BJ (cell line): ENCODE measurements at regions not wholly inside any gene's neighbourhood (a gene's known extent, or its start where the extent isn't known, plus 50 kb on each side); places are given as distances from the start of the nearest gene placed in this dataset.

Source experiments
- CTCF ChIA-PET: fragments of 350-600 bp; formaldehyde crosslinking; extraction: SDS; loops from one replicate; lab custom pipeline; 2021; ENCODE audit warnings: antibody characterized with exemption, inconsistent platforms; lab: Yijun Ruan, JAX
- POLR2A ChIA-PET: fragments of 300-600 bp; sonication (Branson Sonifier 250); formaldehyde crosslinking; extraction: SDS; loops from one replicate; lab custom pipeline; 2021; ENCODE audit warnings: antibody characterized with exemption; lab: Charles Lee
- DNase-seq: peaks from one replicate; pipeline ENCODE4 v3.0.0-alpha.2; 2011; ENCODE audit warnings: low read depth
- H3K27me3 ChIP-seq: 2 replicates; pipeline ENCODE4 v1.6.0; 2011; ENCODE audit warnings: low read length; ENCODE audit not compliant: control insufficient read depth, insufficient read depth
- H3K36me3 ChIP-seq: 2 replicates; pipeline ENCODE4 v1.5.1; 2011; ENCODE audit warnings: low read length; ENCODE audit not compliant: control insufficient read depth, insufficient read depth
- H3K4me3 ChIP-seq: 2 replicates; pipeline ENCODE4 v1.5.1; 2011; ENCODE audit warnings: low read depth, mild to moderate bottlenecking, control low read depth, low read length
- TF ChIP-seq, protein P1 (sequence below): IDR thresholded peaks from 2 replicates; pipeline ENCODE4 v1.5.1; 2011; ENCODE audit warnings: low read depth, mild to moderate bottlenecking, control low read depth, inconsistent platforms, low read length, moderate library complexity; ENCODE audit not compliant: insufficient read depth

DNA sequence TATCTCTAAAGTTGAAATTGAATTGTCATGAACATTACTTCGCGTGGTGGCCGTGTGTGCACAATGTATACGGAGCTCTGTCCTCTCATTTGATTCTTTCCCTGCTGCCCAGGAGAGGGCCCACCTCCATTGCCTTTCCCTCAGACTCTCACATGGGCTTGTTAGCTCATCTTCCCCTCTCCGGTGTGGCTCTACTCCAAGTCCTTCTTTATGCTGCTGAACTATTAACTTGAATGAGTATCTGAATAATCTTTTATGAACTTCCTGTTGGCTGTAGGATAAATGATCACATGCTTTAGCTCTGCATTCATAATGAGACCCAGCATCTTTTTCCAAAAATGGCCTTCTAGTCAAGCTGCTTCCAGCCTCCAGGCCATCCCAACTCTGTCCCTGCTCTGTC is 68.8 kb upstream of the CLNK start:
- CTCF ChIA-PET: no interaction called here

GRCh38 chr4:10750714-10751113 is 66.1 kb upstream of the CLNK start:
- no peak for DNase-seq
- ChIA-PET POLR2A (no interaction called here), CTCF (interaction anchor here (0.6 kb wide), 1 partner anchor 208 kb away, joined by 6 read pairs; no protein-coding TSS in a partner anchor)
- Histone ChIP-seq H3K27me3 (no peaks in the 10 kb centered on the region), H3K36me3 (no peaks in the 10 kb centered on the region), H3K4me3 (no peak overlapping the region)
- TF ChIP-seq, protein P1, sequence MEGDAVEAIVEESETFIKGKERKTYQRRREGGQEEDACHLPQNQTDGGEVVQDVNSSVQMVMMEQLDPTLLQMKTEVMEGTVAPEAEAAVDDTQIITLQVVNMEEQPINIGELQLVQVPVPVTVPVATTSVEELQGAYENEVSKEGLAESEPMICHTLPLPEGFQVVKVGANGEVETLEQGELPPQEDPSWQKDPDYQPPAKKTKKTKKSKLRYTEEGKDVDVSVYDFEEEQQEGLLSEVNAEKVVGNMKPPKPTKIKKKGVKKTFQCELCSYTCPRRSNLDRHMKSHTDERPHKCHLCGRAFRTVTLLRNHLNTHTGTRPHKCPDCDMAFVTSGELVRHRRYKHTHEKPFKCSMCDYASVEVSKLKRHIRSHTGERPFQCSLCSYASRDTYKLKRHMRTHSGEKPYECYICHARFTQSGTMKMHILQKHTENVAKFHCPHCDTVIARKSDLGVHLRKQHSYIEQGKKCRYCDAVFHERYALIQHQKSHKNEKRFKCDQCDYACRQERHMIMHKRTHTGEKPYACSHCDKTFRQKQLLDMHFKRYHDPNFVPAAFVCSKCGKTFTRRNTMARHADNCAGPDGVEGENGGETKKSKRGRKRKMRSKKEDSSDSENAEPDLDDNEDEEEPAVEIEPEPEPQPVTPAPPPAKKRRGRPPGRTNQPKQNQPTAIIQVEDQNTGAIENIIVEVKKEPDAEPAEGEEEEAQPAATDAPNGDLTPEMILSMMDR: no peak

More for the DNA sequence above, 68.8 kb upstream of the CLNK start:
- TF ChIP-seq, protein P1: no peak
- H3K4me3 ChIP-seq: no peak overlapping the region
- H3K27me3 ChIP-seq: no peaks in the 10 kb centered on the region
- POLR2A ChIA-PET: interaction anchor here (0.8 kb wide), 1 partner anchor 9 kb away, joined by 4 read pairs; no protein-coding TSS in a partner anchor
- no peak for DNase-seq
- H3K36me3 ChIP-seq: no peaks in the 10 kb centered on the region

DNA sequence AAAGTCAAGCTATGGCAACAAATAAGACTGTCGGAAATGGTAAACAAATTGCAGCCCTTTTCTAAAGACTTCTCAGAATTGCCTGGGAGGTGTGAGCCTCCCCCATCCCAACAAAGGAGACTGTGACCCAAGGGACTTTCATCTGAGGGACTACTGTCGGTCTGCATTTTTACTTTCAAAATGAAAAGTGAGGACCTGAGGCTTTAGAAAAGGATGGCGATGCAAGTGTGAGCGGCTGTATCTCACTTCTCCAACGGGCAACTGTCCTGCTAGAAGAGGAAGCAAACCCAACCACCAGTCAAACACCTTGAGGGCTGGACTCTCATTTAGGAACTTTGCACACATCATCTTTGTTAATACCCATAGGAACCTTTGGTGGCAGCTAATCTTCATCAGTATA is 62.6 kb upstream of the CLNK start:
- DNase-seq: no peak
- TF ChIP-seq, protein P1: no peak
- ChIA-PET POLR2A (no interaction called here), CTCF (interaction anchor here (0.7 kb wide), 1 partner anchor 36 kb away, joined by 4 read pairs; no protein-coding TSS in a partner anchor)
- Histone ChIP-seq H3K36me3 (no peaks in the 10 kb centered on the region), H3K4me3 (no peak overlapping the region), H3K27me3 (no peaks in the 10 kb centered on the region)

DNA sequence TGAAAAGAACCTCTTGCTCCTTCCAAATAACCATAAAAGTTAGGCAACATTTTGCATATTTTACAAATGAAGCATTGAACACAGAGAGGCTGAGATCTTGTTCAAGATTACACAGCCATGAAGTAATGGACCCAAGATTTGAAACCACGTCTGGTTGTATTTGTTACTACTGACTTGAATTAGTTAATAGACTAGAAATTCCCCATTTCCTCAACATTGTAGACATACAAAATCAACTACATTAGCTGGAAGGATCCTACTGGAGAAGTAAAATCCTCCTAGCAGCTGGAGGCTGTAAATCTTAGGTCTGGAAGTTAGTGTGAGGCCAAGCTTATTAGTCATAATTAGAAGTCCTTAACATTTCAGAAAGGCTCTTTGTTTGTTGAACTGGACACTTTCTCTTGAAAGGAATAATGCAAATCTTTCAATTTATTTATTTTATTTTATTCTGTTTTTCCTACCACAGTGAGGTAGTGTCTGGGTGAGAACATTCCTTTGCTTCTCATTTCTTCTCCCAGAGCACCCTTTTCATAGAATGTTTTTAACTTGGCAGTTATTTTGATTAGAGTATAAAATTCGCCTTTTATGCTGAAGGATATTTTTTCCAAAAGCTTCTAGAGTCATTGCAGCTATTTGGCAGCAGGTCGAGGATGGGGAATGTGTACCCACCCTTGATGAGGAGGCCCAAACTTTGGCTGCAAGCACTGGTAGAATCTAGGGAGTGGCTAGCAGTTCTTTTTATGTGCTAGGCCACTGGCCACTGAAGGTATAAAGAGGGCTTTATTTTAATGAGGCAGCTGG is 62.0 kb upstream of the CLNK start:
- Histone ChIP-seq H3K36me3 (no peaks in the 10 kb centered on the region), H3K4me3 (no peak overlapping the region), H3K27me3 (no peaks in the 10 kb centered on the region)
- TF ChIP-seq, protein P1: no peak
- DNase-seq: no peak
- POLR2A ChIA-PET: no interaction called here
- CTCF ChIA-PET: no interaction called here

- TF ChIP-seq, protein P1: no peak
- CTCF ChIA-PET: no interaction called here
- POLR2A ChIA-PET: no interaction called here
These were observed 58.8 kb upstream of the CLNK start for GRCh38 chr4:10743357-10743756.

More at GRCh38 chr4:10743357-10743756, 58.8 kb upstream of the CLNK start:
- no peak for DNase-seq
- no peaks in the 10 kb centered on the region for H3K27me3 ChIP-seq
- no peaks in the 10 kb centered on the region for H3K36me3 ChIP-seq
- H3K4me3 ChIP-seq: no peak overlapping the region
